HG03378 (cell line): ENCODE measurements at regions not wholly inside any gene's neighbourhood (a gene's known extent, or its start where the extent isn't known, plus 50 kb on each side); places are given as distances from the start of the nearest gene placed in this dataset.

Source experiments
- ATAC-seq: cut with Tn5 transposase; IDR thresholded peaks from one replicate; pipeline ENCODE4 v1.9.1; 2021; ENCODE audit warnings: mild to moderate bottlenecking, moderate library complexity; ENCODE audit not compliant: unreplicated experiment

DNA sequence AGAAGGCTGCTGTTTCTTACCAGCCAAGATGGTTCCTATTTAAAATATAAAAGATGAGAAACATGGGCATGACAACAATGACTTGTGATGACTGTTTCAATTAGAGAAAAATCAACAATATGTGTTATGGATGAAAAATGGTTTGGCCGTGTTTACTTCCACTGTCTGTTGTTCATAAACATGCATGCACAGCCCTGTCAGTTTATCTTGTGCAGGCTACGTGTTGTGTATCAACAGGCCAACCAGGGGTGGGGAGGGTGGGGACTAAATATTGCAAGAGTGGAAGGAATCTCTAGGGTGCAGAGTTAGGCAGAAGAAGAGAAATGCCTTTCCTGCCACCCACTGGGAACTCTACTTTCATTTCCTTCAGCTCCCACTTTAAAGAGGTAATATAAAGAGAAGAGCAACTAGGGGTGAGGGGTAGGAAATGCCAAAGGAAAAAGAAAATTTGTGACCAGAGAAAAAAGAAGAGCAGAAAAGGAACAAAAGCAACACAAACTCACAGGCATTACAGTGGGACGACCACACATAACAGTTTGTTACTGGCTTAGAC, 116.8 kb upstream of the MEIS1 start:
- ATAC-seq, result no peak

- no peak for ATAC-seq
These were observed 117.5 kb upstream of the MEIS1 start for GRCh38 chr2:66317268-66317890.

GRCh38 chr2:66306483-66306882, 128.4 kb upstream of the MEIS1 start:
- ATAC-seq, result no peak

DNA sequence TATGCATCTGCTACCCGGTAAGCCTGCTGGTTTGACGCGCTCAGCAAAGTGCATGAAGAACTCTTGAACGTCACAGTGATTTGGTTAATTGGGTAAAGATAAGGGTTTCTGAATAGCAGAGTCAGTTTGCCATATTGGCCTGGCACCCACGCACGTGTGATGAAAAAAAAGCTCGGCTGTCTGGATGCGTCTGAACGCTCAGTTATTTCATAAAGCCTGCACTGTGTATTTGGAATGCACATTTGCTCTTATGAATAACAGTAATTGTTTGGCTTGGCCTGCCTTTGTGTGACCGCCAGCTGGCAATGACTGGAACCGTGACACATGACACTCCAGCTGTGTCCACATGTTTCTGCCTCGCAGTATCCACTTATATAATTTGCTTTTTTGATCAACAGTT, 129.2 kb upstream of the MEIS1 start:
- no peak for ATAC-seq

GRCh38 chr2:66303471-66303870, 131.5 kb upstream of the MEIS1 start:
- ATAC-seq, result no peak

DNA sequence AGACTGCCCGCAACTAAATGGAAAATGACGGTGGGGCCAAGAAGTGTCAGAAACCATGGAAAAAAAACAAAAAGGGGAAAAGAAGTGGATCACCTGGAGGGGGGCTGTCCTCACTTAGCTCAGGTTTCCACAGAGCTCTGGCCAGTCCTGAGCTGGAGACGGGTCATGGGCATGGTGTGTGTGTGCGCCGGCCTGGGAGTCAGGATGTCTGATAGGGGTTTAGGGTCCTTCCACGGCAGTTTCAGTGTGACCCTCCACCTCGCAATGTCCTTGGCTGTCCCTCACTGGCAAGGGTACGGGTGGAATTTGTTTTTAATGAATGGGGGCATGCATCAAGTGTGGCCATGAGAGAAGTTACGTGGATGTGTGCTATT, 133.2 kb upstream of the MEIS1 start:
- ATAC-seq, result no peak

GRCh38 chr2:66301022-66301766, 133.7 kb upstream of the MEIS1 start:
- ATAC-seq, result no peak

GRCh38 chr2:66283787-66284186, 151.1 kb upstream of the MEIS1 start:
- ATAC-seq, result no peak

GRCh38 chr2:66281980-66282379, 152.9 kb upstream of the MEIS1 start:
- no peak for ATAC-seq

DNA sequence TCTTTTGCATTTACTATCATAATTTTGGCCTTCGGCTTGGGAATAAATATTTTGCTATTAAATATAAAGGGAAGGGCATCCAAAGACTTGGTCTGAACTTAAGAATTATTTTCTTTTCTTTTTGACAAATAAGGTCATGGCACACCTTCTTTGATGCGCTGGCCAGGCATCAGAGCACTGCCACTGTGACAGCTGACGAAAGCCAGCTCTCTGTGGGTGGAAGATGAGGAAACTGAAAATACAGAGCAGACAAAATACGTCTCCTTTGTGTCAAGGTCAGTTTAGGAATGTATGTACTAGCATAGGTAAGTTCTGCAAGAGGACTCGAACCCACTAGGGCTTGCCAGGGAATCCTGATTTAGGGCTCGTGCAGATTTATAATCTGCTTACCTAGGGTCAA, 155.9 kb upstream of the MEIS1 start:
- ATAC-seq, result no peak

DNA sequence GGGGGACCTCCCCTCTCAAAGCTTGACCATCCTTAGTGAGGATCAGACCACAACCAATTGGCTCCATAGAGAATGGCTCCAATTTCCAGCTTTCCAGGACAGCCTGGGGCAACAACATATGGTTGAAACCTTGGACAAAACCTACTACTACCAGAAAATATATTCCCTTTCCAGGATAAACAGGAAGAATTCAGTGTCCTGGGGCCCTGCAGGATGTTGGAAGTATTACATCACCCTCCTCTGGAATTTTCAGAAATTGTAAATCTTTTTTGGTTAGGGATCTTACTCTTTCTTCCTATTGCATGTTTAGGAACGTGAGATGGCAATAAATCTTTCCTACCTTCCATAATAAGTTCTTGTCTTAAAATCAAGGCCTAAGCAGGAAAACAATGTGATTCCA, 158.9 kb upstream of the MEIS1 start:
- ATAC-seq, result no peak

GRCh38 chr2:66273933-66274490, 160.9 kb upstream of the MEIS1 start:
- no peak for ATAC-seq

- no peak for ATAC-seq
These were observed 162.2 kb upstream of the MEIS1 start for GRCh38 chr2:66272751-66273150.

- no peak for ATAC-seq
These were observed 163.1 kb upstream of the MEIS1 start for GRCh38 chr2:66271777-66272176.

DNA sequence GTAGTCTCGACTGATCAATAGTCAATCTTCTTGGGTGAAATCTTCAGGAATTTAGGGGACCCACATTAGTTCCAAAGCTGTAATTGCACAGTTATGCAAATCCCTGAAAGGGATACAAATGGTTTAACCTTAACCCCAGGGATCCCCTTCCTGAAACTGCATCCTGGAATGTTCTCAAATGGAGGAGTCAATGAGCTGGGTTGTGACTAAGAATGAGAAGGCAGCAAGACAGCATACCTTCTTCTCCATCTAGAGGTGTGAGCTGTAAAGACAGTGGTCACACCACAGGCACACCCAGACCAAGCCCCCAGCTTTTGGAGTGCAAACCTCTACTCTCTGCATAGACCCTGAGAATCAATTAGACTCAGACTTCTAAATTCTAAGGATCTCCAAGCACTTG, 164.7 kb upstream of the MEIS1 start:
- ATAC-seq, result no peak

DNA sequence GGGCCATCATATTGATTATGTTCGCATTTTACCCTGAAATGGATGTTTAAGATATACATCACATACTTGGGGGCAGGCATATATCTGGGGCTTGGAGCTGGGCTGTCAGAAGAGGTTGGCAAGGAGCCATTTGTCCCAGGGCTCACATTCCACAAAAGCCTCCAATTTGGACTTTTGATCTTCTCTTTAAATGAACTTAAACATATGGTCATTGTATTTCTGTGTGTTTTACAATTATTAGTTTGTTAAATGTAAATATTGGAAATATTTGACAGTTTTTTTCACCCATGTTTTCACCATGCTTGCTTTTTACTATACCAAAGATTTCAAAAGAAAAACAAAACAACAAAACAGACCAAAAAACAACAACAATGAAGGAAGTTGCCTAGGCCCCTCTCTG, 165.8 kb upstream of the MEIS1 start:
- ATAC-seq, result no peak

GRCh38 chr2:66268756-66269155, 166.2 kb upstream of the MEIS1 start:
- no peak for ATAC-seq

DNA sequence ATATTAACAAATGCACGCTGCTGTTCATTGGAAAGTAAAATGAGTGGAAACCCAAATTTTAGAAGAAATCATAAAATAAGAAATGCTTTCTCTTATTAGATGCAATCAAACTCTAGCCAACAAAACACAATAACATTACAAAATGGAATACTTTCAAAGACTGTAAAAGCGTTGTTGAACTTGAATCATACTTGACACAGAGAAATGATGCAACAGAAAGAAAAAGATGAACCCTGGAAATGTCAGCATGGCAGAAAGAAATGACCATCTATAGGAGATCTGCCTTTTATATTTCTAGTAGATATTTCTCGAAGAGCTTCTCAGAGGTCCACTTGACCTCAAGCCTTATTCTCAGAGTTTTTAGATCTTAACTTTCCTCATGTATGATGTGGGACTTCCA, 170.6 kb upstream of the MEIS1 start:
- ATAC-seq, result no peak

- ATAC-seq, result no peak
These were observed 179.1 kb upstream of the MEIS1 start for GRCh38 chr2:66255867-66256266.

DNA sequence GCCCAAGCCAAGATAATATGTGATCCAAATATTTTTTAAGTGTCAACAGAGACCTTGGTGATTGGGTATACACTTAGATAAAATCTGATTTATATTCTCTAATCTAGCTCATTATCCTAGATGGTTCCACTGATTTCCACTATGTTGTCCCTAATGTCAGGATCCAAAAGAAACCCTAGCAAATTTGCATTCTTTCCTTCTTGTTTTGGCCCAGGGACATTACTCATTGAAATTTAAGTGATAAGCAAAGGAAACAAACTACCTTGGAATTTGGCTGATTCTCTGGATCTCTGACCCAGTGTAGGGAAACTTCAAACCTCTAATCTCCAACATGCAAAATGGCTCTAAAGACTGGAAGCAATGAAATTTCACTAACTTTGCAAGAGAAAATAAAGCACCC, 179.8 kb upstream of the MEIS1 start:
- no peak for ATAC-seq

GRCh38 chr2:66253066-66253465, 181.9 kb upstream of the MEIS1 start:
- no peak for ATAC-seq

- no peak for ATAC-seq
These were observed 182.8 kb upstream of the MEIS1 start for GRCh38 chr2:66252109-66252508.
